GM12872 (cell line): ENCODE measurements at regions not wholly inside any gene's neighbourhood (a gene's known extent, or its start where the extent isn't known, plus 50 kb on each side); places are given as distances from the start of the nearest gene placed in this dataset.

Experiments used
- CTCF ChIP-seq: IDR thresholded peaks from 3 replicates; pipeline ENCODE4 v1.5.1; 2011; ENCODE audit warnings: low read depth, mild to moderate bottlenecking, low read length, moderate library complexity; ENCODE audit not compliant: insufficient read depth

DNA sequence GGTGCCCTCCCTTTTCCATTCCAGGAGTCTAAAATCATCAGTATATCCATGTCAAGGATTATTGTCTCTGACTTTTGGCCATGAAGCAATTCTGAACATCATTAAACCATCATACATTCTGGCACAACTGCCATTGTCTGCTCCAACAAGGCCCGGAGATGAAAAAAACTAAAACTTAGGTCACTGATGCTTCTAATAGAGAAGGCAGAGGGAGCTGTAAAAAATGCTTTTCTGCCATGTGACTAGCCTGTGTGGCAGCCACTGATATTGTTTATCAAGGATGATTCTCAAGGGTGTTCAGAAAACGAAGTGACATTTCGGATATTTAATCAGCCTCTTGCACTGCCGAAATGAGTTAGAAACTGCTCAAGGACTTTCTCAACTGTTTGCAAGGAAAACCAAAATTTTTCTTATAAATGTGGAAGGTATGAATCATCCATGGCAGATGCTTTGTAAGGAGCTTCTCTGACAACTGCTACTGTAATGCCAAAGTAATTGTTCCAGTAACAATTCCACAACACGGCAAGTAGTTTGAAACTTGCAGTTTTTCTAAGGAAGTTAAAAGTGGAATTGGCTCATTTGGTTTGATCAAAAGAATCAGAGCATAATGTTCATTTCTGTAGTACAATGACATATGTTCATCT, 1076.5 kb upstream of the FLRT2 start:
- no peak for TF ChIP-seq CTCF

GRCh38 chr14:84454114-84454513, 1075.8 kb upstream of the FLRT2 start:
- TF ChIP-seq CTCF: no peak

- TF ChIP-seq CTCF: no peak
Observed at GRCh38 chr14:84456946-84457345, 1073.0 kb upstream of the FLRT2 start.

GRCh38 chr14:84458881-84459280, 1071.1 kb upstream of the FLRT2 start:
- no peak for TF ChIP-seq CTCF

GRCh38 chr14:84465880-84466279, 1064.1 kb upstream of the FLRT2 start:
- TF ChIP-seq CTCF: no peak

DNA sequence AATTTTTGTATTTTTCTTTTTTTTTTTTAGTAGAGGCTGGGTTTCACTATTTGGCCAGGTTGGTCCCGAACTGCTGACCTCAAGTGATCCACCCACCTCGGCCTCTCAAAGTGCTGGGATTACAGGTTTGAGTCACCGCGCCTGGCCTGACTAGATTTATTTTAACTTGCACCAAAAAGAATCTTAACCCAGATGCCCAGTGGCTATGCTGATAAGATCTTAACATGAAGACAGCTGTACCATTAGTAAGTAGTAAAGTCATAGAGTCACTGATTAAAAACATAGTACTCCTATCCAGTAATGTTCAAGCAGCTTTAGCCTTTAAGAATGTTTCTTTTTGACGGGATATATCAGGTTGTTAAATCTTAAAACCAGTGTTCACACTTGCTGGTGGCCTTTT, 1061.8 kb upstream of the FLRT2 start:
- TF ChIP-seq CTCF: no peak

DNA sequence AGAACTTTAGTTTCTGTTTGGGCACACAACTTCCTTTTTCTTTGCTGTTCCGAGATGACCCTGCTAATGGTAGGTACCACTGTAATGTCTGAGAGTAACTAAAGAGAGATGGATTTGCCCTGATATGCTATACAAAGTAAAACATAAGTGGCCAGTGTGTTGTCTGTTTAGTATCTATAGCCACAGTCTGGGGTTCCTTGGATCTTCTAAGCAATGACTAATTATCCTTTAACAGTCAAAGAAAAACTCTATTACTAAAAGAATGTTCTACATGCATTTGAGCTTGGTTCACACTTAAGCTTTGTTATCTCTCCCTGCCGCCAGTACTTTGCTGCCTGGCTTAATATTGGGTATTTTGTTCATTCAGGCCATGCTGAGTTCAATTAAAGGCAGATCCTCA, 1051.9 kb upstream of the FLRT2 start:
- TF ChIP-seq CTCF: no peak
